Liver (tissue), 7 donors: ENCODE measurements at regions not wholly inside any gene's neighbourhood (a gene's known extent, or its start where the extent isn't known, plus 50 kb on each side); places are given as distances from the start of the nearest gene placed in this dataset.

Source experiments
- DNase-seq: peaks from one replicate; pipeline ENCODE4 v3.0.0-alpha.2; 2017; ENCODE audit warnings: low spot score
- H3K27ac ChIP-seq, 2 donors: one replicate each; pipeline ENCODE4 v1.7.0; 2013; ENCODE audit warnings: inconsistent platforms in 2 of 2, low read length in 2 of 2, control low read depth in 1 of 2, low read depth in 1 of 2, mild to moderate bottlenecking in 1 of 2
- H3K27me3 ChIP-seq, 4 donors: one replicate each; pipeline versions ENCODE4 v1.6.1 to v1.7.0; 2013; ENCODE audit warnings: low read length in 3 of 4, inconsistent platforms in 1 of 4, mild to moderate bottlenecking in 1 of 4, moderate library complexity in 1 of 4; ENCODE audit not compliant: control insufficient read depth in 4 of 4, insufficient read depth in 4 of 4
- H3K36me3 ChIP-seq, 4 donors: one replicate each; pipeline versions ENCODE4 v1.6.1 to v1.7.0; 2013; ENCODE audit warnings: low read length in 3 of 4, mild to moderate bottlenecking in 3 of 4, low read depth in 1 of 4, moderate library complexity in 1 of 4; ENCODE audit not compliant: control insufficient read depth in 4 of 4, insufficient read depth in 3 of 4
- H3K4me1 ChIP-seq, 4 donors: one replicate each; pipeline versions ENCODE4 v1.6.1 to v1.7.0; 2013; ENCODE audit warnings: low read length in 3 of 4, mild to moderate bottlenecking in 3 of 4, moderate library complexity in 1 of 4; ENCODE audit not compliant: control insufficient read depth in 4 of 4, insufficient read depth in 4 of 4
- H3K4me3 ChIP-seq, 3 donors: one replicate each; pipeline versions ENCODE4 v1.6.1 to v1.7.0; 2013; ENCODE audit warnings: low read length in 3 of 3, control low read depth in 1 of 3, low read depth in 1 of 3, mild to moderate bottlenecking in 1 of 3
- H3K9ac ChIP-seq, 2 donors: one replicate each; pipeline ENCODE4 v1.7.0; 2013; ENCODE audit warnings: low read length in 2 of 2, mild to moderate bottlenecking in 2 of 2, moderate library complexity in 2 of 2, control low read depth in 1 of 2, low read depth in 1 of 2
- H3K9me3 ChIP-seq, 4 donors: one replicate each; pipeline versions ENCODE4 v1.6.1 to v1.7.0; 2013; ENCODE audit warnings: low read length in 3 of 4; ENCODE audit not compliant: control insufficient read depth in 4 of 4
- ATF3 ChIP-seq: IDR thresholded peaks from 2 replicates; pipeline ENCODE4 v1.6.1; 2016; ENCODE audit warnings: antibody characterized with exemption
- EGR1 ChIP-seq, 2 donors: IDR thresholded peaks; 2 replicates each; pipeline ENCODE4 v1.6.1; 2016 to 2018; ENCODE audit warnings: antibody characterized with exemption in 2 of 2, low read depth in 2 of 2
- FOXA1 ChIP-seq: IDR thresholded peaks from 2 replicates; pipeline ENCODE4 v1.6.1; 2016; ENCODE audit warnings: antibody characterized with exemption
- GABPA ChIP-seq, 2 donors: IDR thresholded peaks in 1 of 2; conservative IDR thresholded peaks in 1 of 2; 2 replicates each; pipeline ENCODE4 v1.6.1; 2016; ENCODE audit warnings: antibody characterized with exemption in 2 of 2, mild to moderate bottlenecking in 1 of 2, moderate library complexity in 1 of 2
- HNF4A ChIP-seq, 2 donors: conservative IDR thresholded peaks; 2 replicates each; pipeline ENCODE4 v1.6.1; 2016; ENCODE audit warnings: antibody characterized with exemption in 2 of 2, mild to moderate bottlenecking in 2 of 2
- MAX ChIP-seq: IDR thresholded peaks from 2 replicates; pipeline ENCODE4 v1.6.1; 2016; ENCODE audit warnings: antibody characterized with exemption
- NR2F2 ChIP-seq: IDR thresholded peaks from 2 replicates; pipeline ENCODE4 v1.6.1; 2016; ENCODE audit warnings: antibody characterized with exemption
- RAD21 ChIP-seq, 2 donors: IDR thresholded peaks; 2 replicates each; pipeline ENCODE4 v1.6.1; 2016; ENCODE audit warnings: antibody characterized with exemption in 2 of 2, mild to moderate bottlenecking in 2 of 2
- REST ChIP-seq: IDR thresholded peaks from 2 replicates; pipeline ENCODE4 v1.6.1; 2016; ENCODE audit warnings: antibody characterized with exemption, mild to moderate bottlenecking
- RXRA ChIP-seq, 2 donors: IDR thresholded peaks; 2 replicates each; pipeline ENCODE4 v1.6.1; 2017 to 2018; ENCODE audit warnings: antibody characterized with exemption in 2 of 2, mild to moderate bottlenecking in 1 of 2
- TAF1 ChIP-seq: conservative IDR thresholded peaks from 2 replicates; pipeline ENCODE4 v1.6.1; 2016; ENCODE audit warnings: antibody characterized with exemption, mild to moderate bottlenecking
- YY1 ChIP-seq: IDR thresholded peaks from 2 replicates; pipeline ENCODE4 v1.6.1; 2016; ENCODE audit warnings: antibody characterized with exemption, mild to moderate bottlenecking
- ZBTB33 ChIP-seq: IDR thresholded peaks from 2 replicates; pipeline ENCODE4 v1.6.1; 2016; ENCODE audit warnings: antibody characterized with exemption
- WGBS: extraction: QIAGEN DNeasy Blood & Tissue Kit; methylation state at CpG from one replicate; pipeline ENCODE4 v1.1.7; 2013; 5-methylcytosine and 5-hydroxymethylcytosine counted together
- donor health status: healthy.
- donor health status: healthy.
- donor health status: healthy.
- donor health status: healthy.

- Histone ChIP-seq H3K4me3 (no peak overlapping the region), H3K9ac (no peak overlapping the region), H3K9me3 (no peaks in the 10 kb centered on the region), H3K4me1 (no peaks in the 10 kb centered on the region), H3K36me3 (no peaks in the 10 kb centered on the region), H3K27ac (no peak overlapping the region), H3K27me3 (peaks cover 0 to 7% (median 1%) of the 10 kb centered on the region in 4 donors)
- DNase-seq, result no peak
- no peak for TF ChIP-seq REST
- no peak for TF ChIP-seq RAD21 (IDR thresholded peaks at IDR 0.05)
- TF ChIP-seq TAF1, result no peak
- TF ChIP-seq EGR1 (IDR thresholded peaks at IDR 0.05; ENCODE audit: low read depth in 2 of 2), result no peak
- TF ChIP-seq FOXA1, result no peak
- no peak for TF ChIP-seq MAX
- no peak for TF ChIP-seq NR2F2
- TF ChIP-seq RXRA (IDR thresholded peaks at IDR 0.05), result no peak
- no peak for TF ChIP-seq GABPA (IDR thresholded peaks at IDR 0.05 in 1 of 2, conservative IDR thresholded peaks at IDR 0.05 in 1 of 2)
- TF ChIP-seq ZBTB33, result no peak
- TF ChIP-seq ATF3, result no peak
- TF ChIP-seq YY1, result no peak
- WGBS, result 48% methylated on average over 5 of the region's 5 CpGs
Observed at GRCh38 chr12:4826909-4827308, 82.8 kb upstream of the KCNA1 start.

- no peak for TF ChIP-seq TAF1
- Histone ChIP-seq H3K9ac (no peak overlapping the region), H3K4me1 (no peaks in the 10 kb centered on the region), H3K27ac (no peak overlapping the region), H3K4me3 (no peak overlapping the region), H3K27me3 (peaks cover 0 to 3% (median 1%) of the 10 kb centered on the region in 4 donors), H3K36me3 (no peaks in the 10 kb centered on the region), H3K9me3 (peaks cover 0 to under 1% (median under 1%) of the 10 kb centered on the region in 4 donors)
- DNase-seq, result no peak
- WGBS, result 50% methylated on average over 4 of the region's 4 CpGs
Observed at GRCh38 chr12:4828176-4828575, 81.5 kb upstream of the KCNA1 start.

GRCh38 chr12:4829161-4829792, 80.4 kb upstream of the KCNA1 start:
- no peak for DNase-seq
- Histone ChIP-seq H3K4me1 (no peaks in the 10 kb centered on the region), H3K36me3 (no peaks in the 10 kb centered on the region), H3K27ac (no peak overlapping the region), H3K4me3 (no peak overlapping the region), H3K27me3 (peaks cover 0 to 3% (median 1%) of the 10 kb centered on the region in 4 donors), H3K9ac (no peak overlapping the region), H3K9me3 (peaks cover 0 to 3% (median under 1%) of the 10 kb centered on the region in 4 donors)
- TF ChIP-seq NR2F2 (no peak), HNF4A (conservative IDR thresholded peaks at IDR 0.05) (no peak)
- 63% methylated on average over 7 of the region's 7 CpGs for WGBS
